ENCODE measurements at regions not wholly inside any gene's neighbourhood (a gene's known extent, or its start where the extent isn't known, plus 50 kb on each side); places are given as distances from the start of the nearest gene placed in this dataset.
A peak's percentile ranks its signal among the peaks of the same experiment; 100 is the strongest.

GRCh38 chr13:73610799-73611592 lies 523.2 kb downstream of the KLF12 start:
- DNase-seq (ENCODE audit: low spot score) = no peak

GRCh38 chr13:73608711-73609485 lies 525.3 kb downstream of the KLF12 start:
- no peak for DNase-seq (ENCODE audit: low spot score)

- DNase-seq (ENCODE audit: low spot score) = no peak
Measured at GRCh38 chr13:73608157-73608516, 526.1 kb downstream of the KLF12 start.

GRCh38 chr13:73607489-73608156 lies 526.6 kb downstream of the KLF12 start:
- DNase-seq (ENCODE audit: low spot score) = no peak

- no peak for DNase-seq (ENCODE audit: low spot score)
Measured at GRCh38 chr13:73603646-73604045, 530.6 kb downstream of the KLF12 start.

GRCh38 chr13:73602295-73602694 lies 531.9 kb downstream of the KLF12 start:
- peak; percentile 65 for DNase-seq (ENCODE audit: low spot score)

GRCh38 chr13:73601708-73602107 lies 532.5 kb downstream of the KLF12 start:
- DNase-seq (ENCODE audit: low spot score) = no peak

GRCh38 chr13:73599232-73600128 lies 534.7 kb downstream of the KLF12 start:
- DNase-seq (ENCODE audit: low spot score) = no peak

GRCh38 chr13:73598020-73598712 lies 536.0 kb downstream of the KLF12 start:
- peak; percentile 25 for DNase-seq (ENCODE audit: low spot score)

GRCh38 chr13:73596382-73596781 lies 537.6 kb downstream of the KLF5 start:
- no peak for DNase-seq (ENCODE audit: low spot score)

- peak; percentile 59 for DNase-seq (ENCODE audit: low spot score)
Measured at GRCh38 chr13:73593199-73593765, 534.5 kb downstream of the KLF5 start.

- DNase-seq (ENCODE audit: low spot score) = peak; percentile 92
Measured at GRCh38 chr13:73591861-73592260, 533.1 kb downstream of the KLF5 start.

- no peak for DNase-seq (ENCODE audit: low spot score)
Measured at GRCh38 chr13:73590795-73591194, 532.0 kb downstream of the KLF5 start.

GRCh38 chr13:73585236-73585635 lies 526.4 kb downstream of the KLF5 start:
- DNase-seq (ENCODE audit: low spot score) = no peak

- DNase-seq (ENCODE audit: low spot score) = no peak
Measured at GRCh38 chr13:73583331-73583730, 524.5 kb downstream of the KLF5 start.

GRCh38 chr13:73580513-73581267 lies 521.9 kb downstream of the KLF5 start:
- no peak for DNase-seq (ENCODE audit: low spot score)

- DNase-seq (ENCODE audit: low spot score) = no peak
Measured at GRCh38 chr13:73579574-73580274, 520.9 kb downstream of the KLF5 start.

GRCh38 chr13:73578251-73578875 lies 519.6 kb downstream of the KLF5 start:
- no peak for DNase-seq (ENCODE audit: low spot score)

- no peak for DNase-seq (ENCODE audit: low spot score)
Measured at GRCh38 chr13:73576291-73576690, 517.5 kb downstream of the KLF5 start.

Data from SW480 (cell line).